ENCODE measurements at regions not wholly inside any gene's neighbourhood (a gene's known extent, or its start where the extent isn't known, plus 50 kb on each side); places are given as distances from the start of the nearest gene placed in this dataset.

DNA sequence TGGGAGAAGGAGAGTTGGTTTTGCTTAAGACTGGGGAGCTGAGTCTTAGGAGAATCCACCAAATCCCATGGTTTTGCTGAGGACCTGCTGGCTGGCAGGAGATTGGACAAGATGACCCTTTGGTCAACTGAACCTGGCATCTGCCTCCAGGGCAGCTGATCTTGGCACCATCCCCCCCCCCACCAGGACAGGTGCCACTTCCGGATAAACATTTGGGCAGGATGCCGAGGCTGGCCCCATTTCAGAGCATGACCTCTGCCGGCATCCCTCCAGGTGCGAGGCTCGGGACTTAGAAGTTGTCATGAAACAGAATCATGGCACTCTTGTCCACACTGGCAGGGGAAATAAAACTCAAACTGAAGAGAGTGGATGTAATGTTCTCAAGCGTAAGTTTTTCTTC, 165.6 kb downstream of the MACROH2A1 start:
- WGBS (ENCODE audit: extremely low coverage, insufficient read length, low lambda C conversion rate): no CpG with 5 or more reads among the region's 6 CpGs
- no peak overlapping the region for H2BK120ac ChIP-seq (ENCODE audit: low read depth, low read length, poor library complexity, severe bottlenecking)

More for the DNA sequence above, 165.6 kb downstream of the MACROH2A1 start:
- peaks cover 0 to 3% of the 10 kb centered on the region in 2 experiments; a peak in 1 of 5 replicates for H3K9me3 Mint-ChIP-seq
- Histone ChIP-seq H2BK15ac (ENCODE audit: low read depth, low read length) (no peak overlapping the region), H3K23ac (ENCODE audit: insufficient read length, low read depth, low read length) (no peak overlapping the region), H3K56ac (ENCODE audit: insufficient read length, low read depth, low read length) (no peak overlapping the region), H4K5ac (ENCODE audit: insufficient read length, low read depth, low read length) (no peak overlapping the region), H3K27ac (ENCODE audit: insufficient read length, low read depth, low read length) (no peak overlapping the region), H3K4me2 (ENCODE audit: insufficient read depth, insufficient read length, low read length) (no peak overlapping the region), H2AK5ac (ENCODE audit: insufficient read length, low read length) (no peak overlapping the region), H3K9ac (ENCODE audit: extremely low read depth, insufficient read length, low read length) (no peak overlapping the region), H4K20me1 (ENCODE audit: control insufficient read depth, insufficient read depth, insufficient read length) (no peaks in the 10 kb centered on the region), H3K79me1 (ENCODE audit: insufficient read depth, low read depth, low read length, poor library complexity, severe bottlenecking) (no peaks in the 10 kb centered on the region), H2BK12ac (ENCODE audit: insufficient read length, low read depth, low read length) (no peak overlapping the region), H3K23me2 (ENCODE audit: insufficient read length, low read depth, low read length, poor library complexity, severe bottlenecking) (no peaks in the 10 kb centered on the region), H3K79me2 (ENCODE audit: insufficient read depth, low read length) (no peaks in the 10 kb centered on the region), H3K4me1 (ENCODE audit: insufficient read depth, low read length) (no peaks in the 10 kb centered on the region), H2AFZ (ENCODE audit: low read length) (no peak overlapping the region), H2BK20ac (ENCODE audit: low read depth, low read length, poor library complexity, severe bottlenecking) (no peak overlapping the region), H4K8ac (replicated peaks; ENCODE audit: insufficient read length, low read depth, low read length) (no peak overlapping the region), H3K27me3 (ENCODE audit: insufficient read depth, low read length) (no peaks in the 10 kb centered on the region), H2BK5ac (ENCODE audit: insufficient read length, low read length) (no peak overlapping the region), H3T11ph (ENCODE audit: low read length) (no peak overlapping the region), H3K4ac (ENCODE audit: low read depth, low read length) (no peak overlapping the region), H4K91ac (ENCODE audit: insufficient read length, low read depth, low read length) (no peak overlapping the region), H3K14ac (ENCODE audit: insufficient read depth, low read length) (no peak overlapping the region), H3K18ac (ENCODE audit: insufficient read length, low read depth, low read length) (no peak overlapping the region), H3K9me3 (ENCODE audit: control insufficient read depth, low read depth, low read length) (no peaks in the 10 kb centered on the region)
- no peak for DNase-seq
- no peaks in the 10 kb centered on the region for H3K36me3 Mint-ChIP-seq (ENCODE audit: insufficient read depth in 1 of 3, low read depth in 3 of 3)
- TF ChIP-seq, protein P1, sequence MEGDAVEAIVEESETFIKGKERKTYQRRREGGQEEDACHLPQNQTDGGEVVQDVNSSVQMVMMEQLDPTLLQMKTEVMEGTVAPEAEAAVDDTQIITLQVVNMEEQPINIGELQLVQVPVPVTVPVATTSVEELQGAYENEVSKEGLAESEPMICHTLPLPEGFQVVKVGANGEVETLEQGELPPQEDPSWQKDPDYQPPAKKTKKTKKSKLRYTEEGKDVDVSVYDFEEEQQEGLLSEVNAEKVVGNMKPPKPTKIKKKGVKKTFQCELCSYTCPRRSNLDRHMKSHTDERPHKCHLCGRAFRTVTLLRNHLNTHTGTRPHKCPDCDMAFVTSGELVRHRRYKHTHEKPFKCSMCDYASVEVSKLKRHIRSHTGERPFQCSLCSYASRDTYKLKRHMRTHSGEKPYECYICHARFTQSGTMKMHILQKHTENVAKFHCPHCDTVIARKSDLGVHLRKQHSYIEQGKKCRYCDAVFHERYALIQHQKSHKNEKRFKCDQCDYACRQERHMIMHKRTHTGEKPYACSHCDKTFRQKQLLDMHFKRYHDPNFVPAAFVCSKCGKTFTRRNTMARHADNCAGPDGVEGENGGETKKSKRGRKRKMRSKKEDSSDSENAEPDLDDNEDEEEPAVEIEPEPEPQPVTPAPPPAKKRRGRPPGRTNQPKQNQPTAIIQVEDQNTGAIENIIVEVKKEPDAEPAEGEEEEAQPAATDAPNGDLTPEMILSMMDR (conservative IDR thresholded peaks at IDR 0.05): no peak
- peaks cover 6% of the 10 kb centered on the region in 2 experiments; a peak in 3 of 4 replicates for H3K4me1 Mint-ChIP-seq
- H3K27ac Mint-ChIP-seq: no peak overlapping the region
- no peak overlapping the region for H3K4me3 Mint-ChIP-seq
- peaks cover 24% of the 10 kb centered on the region for H3K27me3 Mint-ChIP-seq (ENCODE audit: low read depth)
